Right ventricle myocardium superior (tissue), 1 donor: ENCODE measurements at regions not wholly inside any gene's neighbourhood (a gene's known extent, or its start where the extent isn't known, plus 50 kb on each side); places are given as distances from the start of the nearest gene placed in this dataset.

Source experiments
- ATAC-seq: fragments of 200-7000 bp; cut with Tn5 transposase; one replicate; pipeline ENCODE4 v1.9.1; 2020; ENCODE audit warnings: mild to moderate bottlenecking; ENCODE audit not compliant: poor library complexity
- DNase-seq: peaks from one replicate; pipeline ENCODE4 v3.0.0-alpha.2; 2020
- intact Hi-C: fragments of 100-400 bp; cut with DNase I; formaldehyde crosslinking; loops from one replicate; pipeline ENCODE4 v1.11.2; 2022
- donor health status: DM: no; HTN: yes; CAD: no; lungs with severe emphysema.

DNA sequence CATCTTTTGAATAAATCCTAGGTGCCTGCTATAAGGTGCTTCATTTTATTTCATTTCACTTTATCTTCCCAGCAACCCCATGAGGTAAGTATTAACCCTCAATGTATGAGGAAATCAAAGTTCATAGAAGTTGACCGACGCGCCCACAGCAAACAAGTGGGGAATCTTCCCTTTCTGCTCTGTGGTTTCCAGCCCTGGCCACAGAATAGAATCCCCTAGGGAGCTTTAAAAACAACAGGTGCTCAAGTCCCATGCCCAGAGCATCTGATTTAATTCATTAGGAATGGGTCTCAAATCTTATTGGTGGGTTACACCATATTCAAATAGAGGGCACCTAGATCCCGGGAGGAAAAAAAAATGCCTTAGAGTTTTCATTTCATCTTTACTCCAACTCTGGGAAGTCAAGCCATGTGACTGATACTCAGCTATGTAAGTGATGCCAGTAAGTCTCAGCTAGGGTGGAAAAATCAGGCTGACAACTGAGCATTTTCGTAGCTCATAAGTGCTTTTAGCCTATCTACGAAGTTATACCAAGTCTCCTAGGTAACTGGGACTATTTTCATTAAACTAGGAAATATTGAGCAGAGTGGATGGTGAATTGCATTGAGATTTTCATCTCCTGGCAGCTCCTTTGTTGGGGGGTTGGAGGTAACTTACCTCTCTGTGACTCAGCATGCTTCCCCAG lies 353.4 kb upstream of the SLC30A5 start:
- ATAC-seq: no peak
- no peak for DNase-seq
- intact Hi-C loops: no loop called here

DNA sequence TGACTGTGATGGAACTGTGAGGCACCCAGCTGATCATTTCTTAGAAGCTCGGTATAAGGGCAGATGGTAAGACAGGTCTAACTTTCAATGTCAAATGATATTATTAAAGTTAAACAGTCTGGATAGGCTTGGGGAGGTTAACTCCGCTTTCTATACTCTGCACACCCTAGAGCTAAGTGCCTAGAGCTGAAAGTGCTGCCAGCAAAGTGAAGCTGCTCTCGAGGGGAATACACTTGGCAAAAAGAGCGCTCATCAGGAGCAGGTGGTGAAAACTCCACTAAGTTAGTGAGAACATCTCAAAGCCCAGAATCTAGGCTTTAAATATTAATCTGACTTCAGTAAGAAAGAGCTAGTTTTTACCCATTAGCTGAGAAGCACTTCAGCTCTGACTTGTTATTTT lies 349.6 kb upstream of the SLC30A5 start:
- intact Hi-C loops: no loop called here
- ATAC-seq (peak; percentile 56), DNase-seq (no peak)

DNA sequence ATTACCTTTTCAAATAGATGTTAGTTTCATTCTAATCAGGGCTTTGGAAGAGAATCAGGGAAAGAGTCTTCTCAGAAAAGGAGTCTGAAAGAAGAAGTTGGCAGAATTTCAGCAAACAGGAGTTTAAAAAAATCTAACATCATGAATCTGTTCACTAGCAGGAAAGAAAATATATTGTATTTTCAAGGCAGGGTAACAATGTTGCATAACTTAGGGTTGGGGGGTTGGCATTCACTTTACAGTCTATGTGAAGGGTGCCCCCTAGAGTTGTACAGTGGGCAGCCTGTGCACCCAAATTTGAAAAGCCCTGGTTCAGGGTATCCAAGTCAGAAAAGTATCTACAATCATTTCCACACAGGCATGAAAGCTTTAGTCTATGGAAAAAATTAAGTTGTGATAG lies 348.4 kb upstream of the SLC30A5 start:
- intact Hi-C loops: no loop called here
- DNase-seq (no peak), ATAC-seq (no peak)

DNA sequence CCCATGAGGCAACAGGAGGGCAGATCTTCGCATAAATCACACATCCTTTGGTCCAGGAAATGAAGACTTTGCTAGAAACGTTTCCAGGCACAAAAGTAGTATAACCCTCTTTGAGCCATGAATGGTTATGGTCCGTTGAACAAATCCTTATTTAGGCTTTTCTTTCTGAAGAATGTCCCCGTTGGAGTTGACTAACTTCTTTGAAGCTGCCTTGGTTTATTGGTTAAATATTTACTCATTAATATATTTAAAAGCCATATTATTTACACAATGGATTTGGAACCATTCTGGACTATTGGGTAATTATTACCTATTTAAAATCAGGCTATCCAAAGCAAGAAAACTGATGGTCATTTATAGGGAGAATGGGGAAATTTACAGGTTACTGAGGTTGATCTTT lies 347.6 kb upstream of the SLC30A5 start:
- ATAC-seq (no peak), DNase-seq (no peak)
- intact Hi-C loops: no loop called here

DNA sequence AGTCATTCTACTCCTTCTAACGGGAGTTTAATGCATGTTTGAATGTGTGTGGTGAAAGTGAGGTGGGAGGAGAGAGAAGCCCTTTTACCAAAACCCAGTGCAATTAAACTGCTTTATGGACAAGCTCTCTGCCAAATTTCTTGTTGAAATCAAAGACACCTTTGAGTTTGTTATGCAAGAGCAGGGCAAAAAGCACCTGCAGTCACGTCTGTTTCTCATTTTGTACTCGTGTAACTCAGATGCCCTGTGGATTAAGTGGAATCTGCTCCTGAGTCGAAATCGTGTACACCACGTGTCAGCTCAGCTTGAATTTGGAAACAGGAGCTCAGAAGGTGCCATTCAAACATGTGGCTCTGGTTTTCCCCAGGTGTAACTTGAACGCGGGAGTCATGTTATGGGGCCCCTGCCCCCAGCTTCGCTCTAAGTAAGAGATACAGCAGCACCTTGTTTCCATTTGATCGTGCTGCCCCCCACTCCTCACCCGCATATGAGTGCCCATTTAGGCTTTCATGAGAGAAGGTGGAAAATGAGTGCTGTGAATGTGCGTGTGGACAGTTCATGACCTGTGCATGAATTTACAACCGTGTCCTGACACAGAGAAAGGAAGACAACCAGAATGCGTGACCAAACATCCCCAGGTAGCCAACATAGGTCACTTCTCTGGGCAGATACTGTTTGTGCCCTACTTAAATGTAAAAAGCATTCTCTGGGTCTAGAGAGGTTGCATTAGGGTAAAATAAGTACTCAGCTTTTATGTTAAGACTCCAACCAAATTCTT lies 347.0 kb upstream of the SLC30A5 start:
- intact Hi-C loops: no loop called here
- DNase-seq (no peak), ATAC-seq (no peak)

DNA sequence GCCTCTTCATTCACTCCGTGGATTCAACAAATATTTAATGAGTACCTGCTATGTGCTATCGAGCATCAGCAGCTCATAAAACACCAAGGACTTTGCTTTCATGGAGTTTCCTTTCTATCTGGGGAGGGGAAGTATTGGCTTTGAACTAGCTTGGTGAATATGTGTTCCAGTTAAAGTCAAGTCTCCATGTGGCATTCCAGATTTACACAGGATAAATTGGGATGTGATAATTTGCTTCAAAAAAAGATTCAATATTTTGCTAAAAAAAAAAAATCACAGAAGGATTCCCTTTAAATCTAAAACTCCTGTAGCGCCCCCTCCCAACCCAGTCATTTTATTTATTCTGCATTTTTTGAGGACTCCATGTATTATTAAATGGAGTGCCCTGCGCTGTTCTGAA lies 346.3 kb upstream of the SLC30A5 start:
- DNase-seq: no peak
- no peak for ATAC-seq
- intact Hi-C loops: no loop called here

DNA sequence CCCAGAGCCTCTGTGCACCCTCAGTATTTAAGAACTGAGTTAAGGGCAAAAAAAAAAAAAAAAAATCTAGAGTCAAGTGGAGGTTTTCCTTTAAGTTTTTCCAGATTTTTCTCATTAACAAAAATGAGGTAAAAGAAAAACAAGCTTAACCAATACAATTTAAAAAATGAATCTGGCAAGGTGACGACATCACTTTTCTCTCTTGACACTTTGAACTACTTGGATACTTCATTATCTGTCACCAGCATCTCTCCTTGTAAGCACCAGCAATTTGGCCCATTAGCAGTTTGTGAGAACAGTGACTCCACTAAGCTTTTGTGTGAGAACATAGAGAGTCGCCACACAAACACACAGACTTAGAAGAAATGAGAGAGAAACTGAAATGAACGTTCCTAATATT lies 345.7 kb upstream of the SLC30A5 start:
- no peak for ATAC-seq
- no peak for DNase-seq
- intact Hi-C loops: no loop called here

DNA sequence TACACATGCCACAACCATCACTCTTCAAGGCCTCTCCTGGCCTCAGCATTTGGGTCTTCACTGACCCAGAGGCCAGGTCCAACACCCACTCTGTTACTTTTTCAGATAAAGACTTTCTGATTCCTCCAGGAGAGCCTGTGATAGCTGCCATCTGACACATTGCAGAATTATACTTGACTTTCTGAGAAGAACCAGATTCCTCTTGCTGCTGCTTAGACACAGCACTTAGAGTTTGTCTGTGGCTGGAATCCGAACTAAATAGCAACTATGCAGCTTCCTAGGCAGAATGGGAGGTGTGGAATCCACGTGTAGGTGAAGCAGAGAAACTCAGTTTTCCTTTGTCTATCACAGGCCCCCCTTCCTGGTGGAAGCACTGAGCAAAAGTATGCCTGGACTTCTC lies 344.7 kb upstream of the SLC30A5 start:
- intact Hi-C loops: no loop called here
- ATAC-seq: no peak

DNA sequence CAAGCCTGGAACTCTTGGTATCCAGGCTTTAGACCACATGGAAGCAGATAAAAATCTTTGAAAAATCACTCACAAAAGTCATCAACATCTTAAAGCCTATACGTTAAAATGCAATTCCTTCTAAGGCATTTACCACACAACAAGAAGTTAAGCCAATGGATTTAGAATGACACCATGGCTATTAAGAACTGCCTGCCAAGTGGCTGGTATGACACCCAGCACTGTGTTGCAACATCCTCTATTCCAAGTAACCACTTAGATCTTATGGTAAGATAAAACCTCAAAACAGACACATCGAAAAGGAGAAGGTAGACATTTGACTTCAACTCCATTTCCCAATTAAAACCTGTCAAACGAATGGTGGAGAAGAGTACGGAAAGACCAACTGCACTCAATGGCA lies 344.2 kb upstream of the SLC30A5 start:
- no peak for ATAC-seq
- DNase-seq: no peak
- intact Hi-C loops: no loop called here

More for the DNA sequence above, 344.7 kb upstream of the SLC30A5 start:
- DNase-seq: no peak

DNA sequence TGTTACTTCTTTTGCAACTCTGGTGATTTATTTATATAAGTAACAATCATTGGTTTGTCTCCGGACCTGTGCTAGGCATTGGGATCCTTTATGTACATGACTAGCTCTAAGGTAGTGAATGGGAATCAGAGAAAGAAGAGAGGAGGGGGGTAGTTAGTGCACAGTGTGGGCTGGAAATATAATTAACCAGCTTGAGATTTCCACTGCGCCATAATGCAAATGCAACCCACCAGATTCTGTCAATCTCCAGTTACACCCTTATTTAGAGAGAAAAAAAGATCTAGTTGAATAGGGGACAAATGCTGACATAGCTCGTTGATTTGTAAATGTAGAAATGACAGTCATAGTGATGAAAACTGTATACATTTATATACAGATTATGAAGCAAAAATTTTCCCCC lies 342.2 kb upstream of the SLC30A5 start:
- DNase-seq (no peak), ATAC-seq (no peak)
- intact Hi-C loops: no loop called here

DNA sequence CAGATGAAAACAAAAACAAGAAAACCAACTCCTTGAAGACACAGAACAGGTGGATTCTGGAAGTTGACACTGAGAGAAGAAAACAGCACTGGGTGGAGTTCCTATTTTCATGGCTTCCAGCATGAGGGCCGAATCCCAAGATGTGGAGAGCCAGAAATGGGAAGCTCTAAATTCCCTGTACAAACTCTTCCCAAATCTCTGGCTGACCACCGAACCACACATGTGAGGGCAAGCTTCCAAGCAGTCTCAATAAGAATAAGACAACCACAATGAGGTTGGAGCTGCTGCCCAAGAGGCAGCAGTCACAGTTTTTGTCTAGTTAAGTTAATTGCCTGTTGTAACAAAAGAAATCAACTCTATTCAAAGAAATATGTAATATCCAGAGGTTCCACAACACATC lies 339.3 kb upstream of the SLC30A5 start:
- no peak for ATAC-seq

DNA sequence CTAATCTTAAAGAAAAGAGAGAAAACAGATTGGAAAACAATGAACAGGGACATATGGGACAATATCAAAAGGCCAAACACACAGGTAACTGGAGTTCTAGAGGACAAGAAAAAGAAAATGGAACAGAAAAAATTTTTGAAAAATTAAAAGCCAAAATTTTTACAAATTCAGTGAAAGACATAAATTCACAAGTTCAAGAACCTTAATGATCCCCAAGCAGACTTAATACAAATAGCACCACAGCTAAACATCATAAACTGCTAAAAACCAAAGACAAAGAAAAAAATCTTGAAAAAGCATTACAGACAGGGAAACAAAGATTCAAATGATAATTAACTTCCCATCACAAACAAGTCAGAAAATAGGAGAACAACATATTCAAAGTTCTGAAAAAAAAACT lies 338.5 kb upstream of the SLC30A5 start:
- ATAC-seq (no peak), DNase-seq (no peak)
- intact Hi-C loops: no loop called here

More for the DNA sequence above, 339.3 kb upstream of the SLC30A5 start:
- DNase-seq: no peak
- intact Hi-C loops: no loop called here

DNA sequence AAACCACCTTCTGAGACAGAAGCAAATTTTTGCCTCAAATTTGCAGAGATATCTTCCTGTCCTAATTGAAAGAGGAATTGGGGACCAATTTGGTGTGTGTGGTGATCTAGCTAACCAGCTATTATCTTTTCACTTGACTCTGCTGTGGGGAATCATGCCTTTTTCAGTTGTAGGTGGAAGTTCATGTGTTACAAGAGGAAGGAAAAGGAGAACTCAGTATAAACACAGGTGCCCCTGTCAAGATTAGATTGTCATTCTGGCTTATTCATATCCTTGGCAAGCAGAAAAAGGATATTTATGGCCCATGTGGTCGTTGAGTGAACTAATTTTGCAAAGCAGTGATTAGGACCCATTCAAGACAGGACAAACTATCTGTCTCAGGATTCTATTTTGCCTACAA lies 336.8 kb upstream of the SLC30A5 start:
- DNase-seq (no peak), ATAC-seq (no peak)
- intact Hi-C loops: no loop called here

DNA sequence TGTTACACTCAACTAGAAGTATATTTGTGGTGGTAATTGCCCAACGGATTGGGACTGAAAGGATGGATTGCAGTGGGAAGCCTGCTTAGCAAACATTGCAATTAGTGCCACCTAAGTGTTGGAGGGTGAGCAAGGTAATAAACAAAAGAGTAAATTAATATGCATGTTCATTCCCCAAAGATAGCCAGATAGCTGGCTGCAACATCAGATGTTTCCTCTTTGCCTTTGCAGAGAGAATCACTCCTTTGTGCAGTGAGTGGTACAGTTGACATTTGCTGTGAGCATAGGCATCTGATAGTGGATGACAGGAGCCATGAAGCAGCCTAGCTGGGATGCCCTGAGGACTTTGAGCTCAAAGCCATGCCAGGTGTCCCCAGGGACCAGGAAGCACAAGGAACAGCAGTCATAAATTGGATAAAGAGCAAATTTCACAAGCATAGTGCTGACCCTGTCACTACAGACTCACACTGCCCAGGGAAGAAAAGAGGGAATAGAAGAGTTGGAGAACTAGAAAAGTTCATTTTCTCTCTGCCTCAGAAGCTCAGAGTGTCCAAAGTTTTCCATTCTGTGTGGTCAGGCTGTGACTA lies 336.1 kb upstream of the SLC30A5 start:
- ATAC-seq: no peak
- intact Hi-C loops: no loop called here
- DNase-seq: no peak

DNA sequence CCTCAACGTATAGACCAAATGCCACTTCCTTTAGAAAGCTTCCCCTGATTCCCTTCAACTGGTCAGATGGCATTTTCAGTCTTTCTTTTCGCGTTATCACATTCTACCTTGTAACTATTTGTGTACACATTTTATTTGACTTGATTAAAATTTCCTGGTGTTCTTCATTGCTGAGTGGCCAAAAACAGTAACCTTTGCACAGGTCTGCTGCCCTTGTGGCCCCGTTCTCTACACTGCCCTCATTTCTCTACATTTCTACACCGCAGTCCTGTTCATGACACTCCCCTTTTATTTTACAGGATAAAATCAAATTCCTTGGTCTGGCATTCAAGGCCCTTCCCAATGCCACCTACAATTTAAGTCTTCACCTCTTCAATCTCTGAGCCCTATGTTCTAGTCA lies 334.2 kb upstream of the SLC30A5 start:
- ATAC-seq (no peak), DNase-seq (no peak)
- intact Hi-C loops: no loop called here

DNA sequence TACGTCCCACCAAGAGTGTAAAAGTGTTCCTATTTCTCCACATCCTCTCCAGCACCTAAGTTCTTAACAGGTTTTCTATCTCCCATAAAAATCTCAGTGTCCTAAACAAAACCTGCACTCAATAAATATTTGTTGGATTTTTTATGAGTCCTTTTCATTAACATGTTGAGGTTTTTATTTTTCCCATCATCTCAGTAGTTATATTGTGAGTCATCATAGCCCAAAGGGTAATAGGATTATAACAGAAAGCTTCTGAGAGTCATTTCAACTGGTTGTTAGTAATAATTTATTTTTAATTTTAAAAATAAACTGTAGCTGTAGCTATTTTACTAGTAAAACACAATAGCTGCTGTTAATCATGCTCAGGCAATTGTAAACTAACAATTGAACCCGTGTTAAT lies 331.6 kb upstream of the SLC30A5 start:
- intact Hi-C loops: no loop called here
- ATAC-seq (no peak), DNase-seq (no peak)

DNA sequence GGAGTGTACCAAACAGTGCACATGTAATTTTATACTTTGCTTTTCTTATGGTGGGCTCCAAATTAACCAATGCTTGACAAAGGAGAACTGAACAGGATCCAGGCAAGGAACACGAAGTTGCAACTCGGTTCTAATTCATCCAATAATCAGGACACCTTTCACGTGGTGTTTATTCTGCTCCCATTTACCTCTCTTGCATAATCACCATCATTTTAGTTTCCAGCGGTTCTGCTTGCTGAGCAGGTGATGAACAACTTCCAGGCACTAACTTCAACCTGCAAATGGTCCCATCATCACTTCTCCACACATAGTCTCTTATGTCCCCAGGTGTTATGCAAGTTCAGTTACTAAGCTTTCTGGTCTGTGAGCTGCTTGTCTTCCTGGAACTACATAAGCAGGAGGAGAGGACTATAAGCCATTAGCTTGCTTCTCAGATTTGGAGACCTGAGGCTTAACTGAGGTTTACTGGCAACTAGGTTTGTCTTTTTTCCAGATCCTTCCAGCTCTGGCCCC lies 326.8 kb upstream of the SLC30A5 start:
- ATAC-seq (no peak), DNase-seq (no peak)
- intact Hi-C loops: no loop called here

DNA sequence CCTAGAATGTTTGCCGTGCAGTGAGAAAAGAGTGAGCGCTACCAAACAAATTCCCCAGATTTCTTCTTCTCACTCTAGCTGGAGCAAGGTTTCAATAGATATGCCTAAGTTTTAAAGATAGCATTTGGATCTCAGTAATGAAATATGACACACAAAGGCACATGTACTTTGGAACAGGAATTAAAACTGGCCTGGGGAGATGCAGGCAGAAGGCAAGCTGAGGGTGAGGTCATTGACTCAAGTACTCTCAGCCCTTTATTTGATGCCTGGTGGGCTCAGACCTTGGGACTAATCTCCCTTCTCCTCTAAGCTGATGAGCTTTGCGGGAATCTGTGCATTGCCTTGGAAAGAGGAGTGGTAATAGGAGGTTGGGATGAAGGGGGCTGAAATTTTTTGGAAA lies 323.3 kb upstream of the SLC30A5 start:
- no peak for DNase-seq
- intact Hi-C loops: no loop called here
- ATAC-seq: no peak

DNA sequence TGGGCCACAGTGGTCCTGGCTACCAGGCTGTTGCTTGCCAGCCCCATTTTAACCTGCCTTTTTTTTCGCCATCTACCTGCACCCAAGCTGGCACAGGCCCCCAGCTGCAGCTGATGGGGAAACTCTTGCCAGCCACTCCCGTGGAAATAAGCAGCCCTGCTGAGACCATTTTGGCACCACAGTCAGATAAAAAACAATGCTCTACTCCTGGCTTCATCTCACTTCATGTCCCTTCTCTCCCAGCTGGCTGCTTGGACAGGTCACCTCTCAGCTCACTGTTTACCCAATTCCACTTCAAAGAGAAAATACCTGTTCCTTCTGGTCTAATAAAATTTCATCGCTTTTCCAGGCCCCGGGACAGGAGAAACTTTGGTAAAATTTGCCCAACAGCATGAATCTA lies 322.6 kb upstream of the SLC30A5 start:
- intact Hi-C loops: no loop called here
- DNase-seq (no peak), ATAC-seq (no peak)

DNA sequence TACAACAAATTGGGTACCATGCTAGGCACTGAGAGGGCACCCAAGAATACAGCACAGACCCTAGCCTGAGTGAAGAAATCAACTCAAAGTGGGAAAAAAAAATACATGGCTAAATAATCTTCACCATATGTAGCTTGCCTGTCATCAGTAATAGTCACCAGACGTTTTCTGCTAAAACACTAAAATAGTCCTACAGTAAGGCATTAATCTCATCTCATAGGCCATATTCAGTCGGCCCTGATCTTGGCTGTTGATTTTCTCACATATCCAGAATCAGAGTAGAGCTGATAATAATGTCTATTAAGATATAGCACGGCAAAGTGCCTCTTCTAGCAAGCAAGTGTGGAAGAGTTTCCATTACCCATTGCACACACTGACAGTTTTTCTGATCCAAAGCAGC lies 322.1 kb upstream of the SLC30A5 start:
- intact Hi-C loops: no loop called here
- no peak for ATAC-seq

More for the DNA sequence above, 322.1 kb upstream of the SLC30A5 start:
- DNase-seq: no peak
